WI38 (cell line): ENCODE measurements at regions not wholly inside any gene's neighbourhood (a gene's known extent, or its start where the extent isn't known, plus 50 kb on each side); places are given as distances from the start of the nearest gene placed in this dataset.
"Not testable (repeated sequence)": the region's sequence is repeated elsewhere in the genome, so short reads cannot be mapped to it uniquely, and the experiment has no call there.

Experiments
- H3K4me3 ChIP-seq: 2 replicates; pipeline ENCODE4 v1.5.1; 2011; ENCODE audit warnings: low read depth, mild to moderate bottlenecking, control low read depth, low read length
- CTCF ChIP-seq: IDR thresholded peaks from 2 replicates; pipeline ENCODE4 v1.5.1; 2012; ENCODE audit warnings: low read depth, mild to moderate bottlenecking, control low read depth, low read length

GRCh38 chr2:42996528-42996927 lies 204.1 kb upstream of the HAAO start:
- H3K4me3 ChIP-seq: no peak overlapping the region
- no peak for TF ChIP-seq CTCF

GRCh38 chr2:42995752-42996422 lies 203.5 kb upstream of the HAAO start:
- TF ChIP-seq CTCF: no peak
- H3K4me3 ChIP-seq: no peak overlapping the region

- not testable (repeated sequence) for H3K4me3 ChIP-seq
Observed at GRCh38 chr2:42989283-42990081, 197.1 kb upstream of the HAAO start.

GRCh38 chr2:42988055-42988454 lies 195.7 kb upstream of the HAAO start:
- not testable (repeated sequence) for H3K4me3 ChIP-seq

- TF ChIP-seq CTCF: no peak
- no peak overlapping the region for H3K4me3 ChIP-seq
Observed at GRCh38 chr2:42987112-42987922, 194.9 kb upstream of the HAAO start.

GRCh38 chr2:42984617-42985016 lies 192.2 kb upstream of the HAAO start:
- no peak overlapping the region for H3K4me3 ChIP-seq
- TF ChIP-seq CTCF: no peak

GRCh38 chr2:42984081-42984480 lies 191.7 kb upstream of the HAAO start:
- no peak for TF ChIP-seq CTCF
- H3K4me3 ChIP-seq: no peak overlapping the region
